ENCODE measurements at regions not wholly inside any gene's neighbourhood (a gene's known extent, or its start where the extent isn't known, plus 50 kb on each side); places are given as distances from the start of the nearest gene placed in this dataset.

GRCh38 chr1:240683576-240683975, 71.6 kb upstream of the GREM2 start:
- no peak overlapping the region for H3K9ac ChIP-seq
- H3K4me3 ChIP-seq: no peak overlapping the region
- H3K4me2 ChIP-seq: no peak overlapping the region
- no peaks in the 10 kb centered on the region for H3K4me1 ChIP-seq
- no peaks in the 10 kb centered on the region for H3F3A ChIP-seq (ENCODE audit: low read depth)
- no peak overlapping the region for H3K27ac ChIP-seq
- H3K36me3 ChIP-seq: no peaks in the 10 kb centered on the region
- peaks cover 13% of the 10 kb centered on the region for H3K9me3 Mint-ChIP-seq
- no peaks in the 10 kb centered on the region for H3K36me3 Mint-ChIP-seq
- DNase-seq (ENCODE audit: low spot score): no peak
- no peaks in the 10 kb centered on the region for H3K27me3 Mint-ChIP-seq (ENCODE audit: insufficient read depth, low read depth)
- no peak overlapping the region for H3K27ac Mint-ChIP-seq
- H3K4me1 Mint-ChIP-seq: no peaks in the 10 kb centered on the region
- H3K79me2 ChIP-seq (ENCODE audit: low read depth): no peaks in the 10 kb centered on the region
- no peak overlapping the region for H2AFZ ChIP-seq (replicated peaks)
- no peak for TF ChIP-seq EZH2 (IDR thresholded peaks at IDR 0.05)
- no peak for TF ChIP-seq CTCF (IDR thresholded peaks at IDR 0.05)
- no peak for TF ChIP-seq EZH2phosphoT487 (IDR thresholded peaks at IDR 0.05)
- H4K20me1 ChIP-seq (ENCODE audit: low read depth): no peaks in the 10 kb centered on the region
- H3K27me3 ChIP-seq: no peaks in the 10 kb centered on the region
- no peaks in the 10 kb centered on the region for H3K9me3 ChIP-seq (ENCODE audit: low read depth)
- H3K4me3 Mint-ChIP-seq: no peak overlapping the region

- H3K4me2 ChIP-seq: no peak overlapping the region
- H3K36me3 Mint-ChIP-seq: no peaks in the 10 kb centered on the region
- H3K9me3 ChIP-seq (ENCODE audit: low read depth): no peaks in the 10 kb centered on the region
- no peaks in the 10 kb centered on the region for H3K36me3 ChIP-seq
- H3K4me1 ChIP-seq: no peaks in the 10 kb centered on the region
- H3K79me2 ChIP-seq (ENCODE audit: low read depth): no peaks in the 10 kb centered on the region
- no peaks in the 10 kb centered on the region for H3K27me3 ChIP-seq
- no peak for DNase-seq (ENCODE audit: low spot score)
- H3K9ac ChIP-seq: no peak overlapping the region
- no peak overlapping the region for H3K4me3 ChIP-seq
- no peak overlapping the region for H2AFZ ChIP-seq (replicated peaks)
- H3K27ac ChIP-seq: no peak overlapping the region
- H3F3A ChIP-seq (ENCODE audit: low read depth): no peaks in the 10 kb centered on the region
- TF ChIP-seq CTCF (IDR thresholded peaks at IDR 0.05): no peak
- TF ChIP-seq EZH2phosphoT487 (IDR thresholded peaks at IDR 0.05): no peak
- no peak for TF ChIP-seq EZH2 (IDR thresholded peaks at IDR 0.05)
- H3K27ac Mint-ChIP-seq: no peak overlapping the region
- H3K27me3 Mint-ChIP-seq (ENCODE audit: insufficient read depth, low read depth): no peaks in the 10 kb centered on the region
- H4K20me1 ChIP-seq (ENCODE audit: low read depth): no peaks in the 10 kb centered on the region
- no peaks in the 10 kb centered on the region for H3K4me1 Mint-ChIP-seq
- H3K9me3 Mint-ChIP-seq: peaks cover 13% of the 10 kb centered on the region
- no peak overlapping the region for H3K4me3 Mint-ChIP-seq
Measured at GRCh38 chr1:240682859-240683242, 70.9 kb upstream of the GREM2 start.

- Histone ChIP-seq H2AFZ (replicated peaks) (no peak overlapping the region), H3K9me3 (ENCODE audit: low read depth) (no peaks in the 10 kb centered on the region), H3K4me1 (no peaks in the 10 kb centered on the region), H3K36me3 (no peaks in the 10 kb centered on the region), H3K79me2 (ENCODE audit: low read depth) (no peaks in the 10 kb centered on the region), H3K4me3 (no peak overlapping the region), H3K9ac (no peak overlapping the region), H3F3A (ENCODE audit: low read depth) (no peaks in the 10 kb centered on the region), H3K27ac (no peak overlapping the region), H3K27me3 (no peaks in the 10 kb centered on the region), H4K20me1 (ENCODE audit: low read depth) (no peaks in the 10 kb centered on the region), H3K4me2 (no peak overlapping the region)
- Mint-ChIP-seq H3K27me3 (ENCODE audit: insufficient read depth, low read depth) (no peaks in the 10 kb centered on the region), H3K4me1 (no peaks in the 10 kb centered on the region), H3K4me3 (no peak overlapping the region), H3K36me3 (no peaks in the 10 kb centered on the region), H3K9me3 (peaks cover 13% of the 10 kb centered on the region), H3K27ac (no peak overlapping the region)
- no peak for TF ChIP-seq EZH2phosphoT487 (IDR thresholded peaks at IDR 0.05)
- TF ChIP-seq EZH2 (IDR thresholded peaks at IDR 0.05): no peak
- no peak for TF ChIP-seq CTCF (IDR thresholded peaks at IDR 0.05)
- no peak for DNase-seq (ENCODE audit: low spot score)
Measured at GRCh38 chr1:240682166-240682858, 70.4 kb upstream of the GREM2 start.

Measured in neural progenitor cell (in vitro differentiated cells).